HEK293 (cell line): ENCODE measurements at regions not wholly inside any gene's neighbourhood (a gene's known extent, or its start where the extent isn't known, plus 50 kb on each side); places are given as distances from the start of the nearest gene placed in this dataset.

Experiments used
- ELK4 ChIP-seq: IDR thresholded peaks from 2 replicates; pipeline ENCODE4 v1.6.1; 2011; ENCODE audit warnings: mild to moderate bottlenecking, low read depth, low read length, borderline replicate concordance
- ZNF140 ChIP-seq: fragments of 450-650 bp; formaldehyde crosslinking; IDR thresholded peaks from 2 replicates; pipeline ENCODE4 v1.5.1; 2016; ENCODE audit warnings: missing biosample characterization, missing genetic modification characterization
- ZNF184 ChIP-seq: fragments of 450-650 bp; IDR thresholded peaks from 2 replicates; pipeline ENCODE4 v1.5.1; 2018; ENCODE audit warnings: missing biosample characterization, mild to moderate bottlenecking, missing genetic modification characterization
- ZNF274 ChIP-seq, 2 experiments: fragments of 200-500 bp in 1 of 2; fragments of 450-650 bp in 1 of 2; sonication (Bioruptor generic) in 1 of 2; formaldehyde crosslinking in 1 of 2; IDR thresholded peaks; 2 replicates each; pipeline versions ENCODE4 v1.5.1 to v1.6.1; 2014 to 2016; ENCODE audit warnings: borderline replicate concordance in 1 of 2, inconsistent platforms in 1 of 2, low read length in 1 of 2, missing biosample characterization in 1 of 2, missing genetic modification characterization in 1 of 2
- ZNF324 ChIP-seq: fragments of 450-650 bp; formaldehyde crosslinking; IDR thresholded peaks from 2 replicates; pipeline ENCODE4 v1.5.1; 2016; ENCODE audit warnings: missing biosample characterization, missing genetic modification characterization
- ZNF777 ChIP-seq: fragments of 450-650 bp; formaldehyde crosslinking; IDR thresholded peaks from 2 replicates; pipeline ENCODE4 v1.5.1; 2017; ENCODE audit warnings: missing biosample characterization, missing genetic modification characterization, borderline replicate concordance
- TF ChIP-seq, protein P1 (sequence below): fragments of 450-650 bp; formaldehyde crosslinking; IDR thresholded peaks from 2 replicates; pipeline ENCODE4 v1.5.1; 2016; ENCODE audit warnings: missing biosample characterization, missing genetic modification characterization
- TF ChIP-seq, protein P2 (sequence below): fragments of 450-650 bp; formaldehyde crosslinking; IDR thresholded peaks from 2 replicates; pipeline ENCODE4 v1.5.1; 2016; ENCODE audit warnings: missing biosample characterization, missing genetic modification characterization

GRCh38 chr1:170369417-170369816, 162.5 kb upstream of the GORAB start:
- TF ChIP-seq ZNF324 (tag by site-specific recombination) = no peak
- TF ChIP-seq ELK4 = no peak
- TF ChIP-seq, protein P1, sequence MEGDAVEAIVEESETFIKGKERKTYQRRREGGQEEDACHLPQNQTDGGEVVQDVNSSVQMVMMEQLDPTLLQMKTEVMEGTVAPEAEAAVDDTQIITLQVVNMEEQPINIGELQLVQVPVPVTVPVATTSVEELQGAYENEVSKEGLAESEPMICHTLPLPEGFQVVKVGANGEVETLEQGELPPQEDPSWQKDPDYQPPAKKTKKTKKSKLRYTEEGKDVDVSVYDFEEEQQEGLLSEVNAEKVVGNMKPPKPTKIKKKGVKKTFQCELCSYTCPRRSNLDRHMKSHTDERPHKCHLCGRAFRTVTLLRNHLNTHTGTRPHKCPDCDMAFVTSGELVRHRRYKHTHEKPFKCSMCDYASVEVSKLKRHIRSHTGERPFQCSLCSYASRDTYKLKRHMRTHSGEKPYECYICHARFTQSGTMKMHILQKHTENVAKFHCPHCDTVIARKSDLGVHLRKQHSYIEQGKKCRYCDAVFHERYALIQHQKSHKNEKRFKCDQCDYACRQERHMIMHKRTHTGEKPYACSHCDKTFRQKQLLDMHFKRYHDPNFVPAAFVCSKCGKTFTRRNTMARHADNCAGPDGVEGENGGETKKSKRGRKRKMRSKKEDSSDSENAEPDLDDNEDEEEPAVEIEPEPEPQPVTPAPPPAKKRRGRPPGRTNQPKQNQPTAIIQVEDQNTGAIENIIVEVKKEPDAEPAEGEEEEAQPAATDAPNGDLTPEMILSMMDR = no peak
- TF ChIP-seq ZNF777 = no peak
- TF ChIP-seq ZNF274 (IDR thresholded peaks at IDR 0.05; ENCODE audit: low read length) = no peak
- TF ChIP-seq ZNF274 (tag by site-specific recombination; IDR thresholded peaks at IDR 0.05; ENCODE audit: borderline replicate concordance) = no peak
- no peak for TF ChIP-seq ZNF184 (tag by site-specific recombination)
- TF ChIP-seq ZNF140 (tag by site-specific recombination) = no peak
- TF ChIP-seq, protein P2, sequence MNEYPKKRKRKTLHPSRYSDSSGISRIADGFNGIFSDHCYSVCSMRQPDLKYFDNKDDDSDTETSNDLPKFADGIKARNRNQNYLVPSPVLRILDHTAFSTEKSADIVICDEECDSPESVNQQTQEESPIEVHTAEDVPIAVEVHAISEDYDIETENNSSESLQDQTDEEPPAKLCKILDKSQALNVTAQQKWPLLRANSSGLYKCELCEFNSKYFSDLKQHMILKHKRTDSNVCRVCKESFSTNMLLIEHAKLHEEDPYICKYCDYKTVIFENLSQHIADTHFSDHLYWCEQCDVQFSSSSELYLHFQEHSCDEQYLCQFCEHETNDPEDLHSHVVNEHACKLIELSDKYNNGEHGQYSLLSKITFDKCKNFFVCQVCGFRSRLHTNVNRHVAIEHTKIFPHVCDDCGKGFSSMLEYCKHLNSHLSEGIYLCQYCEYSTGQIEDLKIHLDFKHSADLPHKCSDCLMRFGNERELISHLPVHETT (tag by site-specific recombination) = no peak
